GM23338 (cell line): ENCODE measurements at regions not wholly inside any gene's neighbourhood (a gene's known extent, or its start where the extent isn't known, plus 50 kb on each side); places are given as distances from the start of the nearest gene placed in this dataset.

Source experiments
- ATAC-seq: fragments of 200-7000 bp; cut with Tn5 transposase; 3 replicates; pipeline ENCODE4 v1.9.1; 2020
- DNase-seq: peaks from one replicate; pipeline ENCODE4 v3.0.0-alpha.2; 2015; ENCODE audit warnings: low spot score
- H2AFZ ChIP-seq: fragments of 200-600 bp; sonication (generic); 2 replicates; pipeline ENCODE4 v1.8.0; 2016; ENCODE audit warnings: antibody characterized with exemption, mild to moderate bottlenecking, moderate library complexity
- H3F3A ChIP-seq: fragments of 200-600 bp; sonication (generic); replicated peaks from 2 replicates; pipeline ENCODE4 v1.8.0; 2017; ENCODE audit warnings: antibody characterized with exemption, mixed run types, low read depth
- H3K27ac ChIP-seq: fragments of 200-600 bp; sonication (generic); 2 replicates; pipeline ENCODE4 v1.6.1; 2016; ENCODE audit warnings: low read depth
- H3K27me3 ChIP-seq: fragments of 200-600 bp; sonication (generic); 2 replicates; pipeline ENCODE4 v1.8.0; 2016; ENCODE audit warnings: mild to moderate bottlenecking, mixed run types, moderate library complexity; ENCODE audit not compliant: insufficient read depth
- H3K36me3 ChIP-seq: fragments of 200-600 bp; sonication (generic); 2 replicates; pipeline ENCODE4 v1.8.0; 2016; ENCODE audit warnings: mild to moderate bottlenecking; ENCODE audit not compliant: insufficient read depth
- H3K4me1 ChIP-seq: fragments of 200-600 bp; sonication (generic); 2 replicates; pipeline ENCODE4 v1.8.0; 2016; ENCODE audit warnings: mild to moderate bottlenecking, moderate library complexity; ENCODE audit not compliant: insufficient read depth
- H3K4me2 ChIP-seq: fragments of 200-600 bp; sonication (generic); 2 replicates; pipeline ENCODE4 v1.7.1; 2017; ENCODE audit warnings: mixed run types
- H3K4me3 ChIP-seq: fragments of 200-600 bp; sonication (generic); 2 replicates; pipeline ENCODE4 v1.6.1; 2016; ENCODE audit warnings: mixed run types
- H3K79me2 ChIP-seq: fragments of 200-600 bp; sonication (generic); replicated peaks from 2 replicates; pipeline ENCODE4 v1.8.0; 2017; ENCODE audit warnings: mild to moderate bottlenecking; ENCODE audit not compliant: insufficient read depth
- H3K9me2 ChIP-seq: fragments of 200-600 bp; sonication (generic); 2 replicates; pipeline ENCODE4 v1.8.0; 2017; ENCODE audit not compliant: insufficient read depth
- H4K20me1 ChIP-seq: fragments of 200-600 bp; sonication (generic); replicated peaks from 2 replicates; pipeline ENCODE4 v1.8.0; 2017; ENCODE audit warnings: mild to moderate bottlenecking; ENCODE audit not compliant: insufficient read depth
- H3K27ac Mint-ChIP-seq: 2 replicates; pipeline ENCODE4 v1.8.0; 2020; ENCODE audit warnings: inconsistent platforms, mild to moderate bottlenecking, moderate library complexity, mixed read lengths
- H3K27me3 Mint-ChIP-seq: 3 replicates; pipeline ENCODE4 v1.8.0; 2022; ENCODE audit warnings: low read depth, mild to moderate bottlenecking, moderate library complexity, mixed read lengths, inconsistent platforms; ENCODE audit not compliant: insufficient read depth, poor library complexity
- H3K36me3 Mint-ChIP-seq: 3 replicates; pipeline ENCODE4 v1.8.0; 2021; ENCODE audit warnings: low read depth, mild to moderate bottlenecking, inconsistent platforms, moderate library complexity, mixed read lengths
- H3K4me1 Mint-ChIP-seq: 3 replicates; pipeline ENCODE4 v1.8.0; 2020; ENCODE audit warnings: mild to moderate bottlenecking, inconsistent platforms, mixed read lengths
- H3K4me3 Mint-ChIP-seq: 3 replicates; pipeline ENCODE4 v1.8.0; 2021; ENCODE audit warnings: moderate library complexity, mild to moderate bottlenecking, inconsistent platforms, mixed read lengths
- H3K9me3 Mint-ChIP-seq: 3 replicates; pipeline ENCODE4 v1.8.0; 2020; ENCODE audit warnings: moderate library complexity, mild to moderate bottlenecking, inconsistent platforms, mixed read lengths
- ETS1 ChIP-seq: IDR thresholded peaks from 2 replicates; pipeline ENCODE4 v1.6.1; 2016; ENCODE audit warnings: antibody characterized with exemption
- EZH2 ChIP-seq: fragments of 200-600 bp; sonication (generic); IDR thresholded peaks from one replicate; pipeline ENCODE4 v1.8.0; 2017; ENCODE audit warnings: antibody characterized with exemption, mild to moderate bottlenecking, low read depth; ENCODE audit not compliant: unreplicated experiment
- EZH2phosphoT487 ChIP-seq: fragments of 200-600 bp; sonication (generic); IDR thresholded peaks from one replicate; pipeline ENCODE4 v1.8.1; 2018; ENCODE audit warnings: antibody characterized with exemption; ENCODE audit not compliant: unreplicated experiment
- NANOG ChIP-seq: IDR thresholded peaks from 2 replicates; pipeline ENCODE4 v1.6.1; 2016; ENCODE audit warnings: antibody characterized with exemption, borderline replicate concordance
- POLR2AphosphoS5 ChIP-seq: IDR thresholded peaks from 2 replicates; pipeline ENCODE4 v1.6.1; 2016; ENCODE audit warnings: antibody characterized with exemption, low read depth
- REST ChIP-seq: IDR thresholded peaks from one replicate; pipeline ENCODE4 v1.6.1; 2018; ENCODE audit warnings: antibody characterized with exemption; ENCODE audit not compliant: unreplicated experiment
- ZNF114 ChIP-seq: fragments of 250-450 bp; sonication (Bioruptor Pico); IDR thresholded peaks from 2 replicates; pipeline ENCODE4 v1.5.0; 2020; ENCODE audit warnings: mild to moderate bottlenecking, moderate library complexity
- ZNF331 ChIP-seq: fragments of 250-450 bp; sonication (Bioruptor Pico); IDR thresholded peaks from 2 replicates; pipeline ENCODE4 v1.5.0; 2020; ENCODE audit warnings: low read depth, mild to moderate bottlenecking, moderate library complexity
- ZNF462 ChIP-seq: fragments of 250-450 bp; sonication (Bioruptor Pico); IDR thresholded peaks from 2 replicates; pipeline ENCODE4 v1.5.0; 2020; ENCODE audit warnings: mild to moderate bottlenecking, moderate library complexity

GRCh38 chr18:1965016-1965415 lies 606.3 kb downstream of the METTL4 start (continued):
- no peak for TF ChIP-seq REST
- TF ChIP-seq ZNF114 (CRISPR knock-in tag): no peak
- no peak for TF ChIP-seq NANOG
- no peak for TF ChIP-seq ZNF462
- no peak for TF ChIP-seq ETS1

GRCh38 chr18:1965541-1965940 lies 605.8 kb downstream of the METTL4 start:
- H3K9me2 ChIP-seq: peaks cover 10% of the 10 kb centered on the region
- H3K27ac ChIP-seq: no peak overlapping the region
- H2AFZ ChIP-seq: no peak overlapping the region
- ATAC-seq: no peak
- peaks cover 8% of the 10 kb centered on the region for H3K27me3 Mint-ChIP-seq
- peaks cover 12% of the 10 kb centered on the region for H3K27me3 ChIP-seq
- no peaks in the 10 kb centered on the region for H3F3A ChIP-seq
- H3K9me3 Mint-ChIP-seq: peaks cover 5% of the 10 kb centered on the region; the same call in 2 of the 3 replicates
- H3K36me3 Mint-ChIP-seq: no peaks in the 10 kb centered on the region
- H3K4me3 ChIP-seq: no peak overlapping the region
- DNase-seq: no peak
- H3K4me2 ChIP-seq: no peak overlapping the region
- peaks cover 5% of the 10 kb centered on the region; the same call in 1 of the 3 replicates for H3K4me1 Mint-ChIP-seq
- H3K36me3 ChIP-seq: no peaks in the 10 kb centered on the region
- no peak overlapping the region for H3K27ac Mint-ChIP-seq
- no peaks in the 10 kb centered on the region for H3K79me2 ChIP-seq
- no peaks in the 10 kb centered on the region for H4K20me1 ChIP-seq
- H3K4me3 Mint-ChIP-seq: no peak overlapping the region
- peaks cover 10% of the 10 kb centered on the region for H3K4me1 ChIP-seq
- TF ChIP-seq ZNF331 (CRISPR knock-in tag) (no peak), EZH2 (no peak), ZNF114 (CRISPR knock-in tag) (no peak), EZH2phosphoT487 (no peak), POLR2AphosphoS5 (no peak), ETS1 (no peak)
